DOHH2 (cell line): ENCODE measurements at regions not wholly inside any gene's neighbourhood (a gene's known extent, or its start where the extent isn't known, plus 50 kb on each side); places are given as distances from the start of the nearest gene placed in this dataset.

Experiments used
- EZH2phosphoT487 ChIP-seq: fragments of 200-600 bp; sonication (generic); IDR thresholded peaks from 2 replicates; pipeline ENCODE4 v1.6.1; 2017; ENCODE audit warnings: borderline replicate concordance, mild to moderate bottlenecking, antibody characterized with exemption, low read length, moderate library complexity, mixed read lengths
- TF ChIP-seq, protein P1 (sequence below): fragments of 200-600 bp; sonication (generic); IDR thresholded peaks from one replicate; pipeline ENCODE4 v1.5.1; 2014; ENCODE audit warnings: antibody characterized with exemption, mild to moderate bottlenecking, low read depth, low read length; ENCODE audit not compliant: poor library complexity, severe bottlenecking

DNA sequence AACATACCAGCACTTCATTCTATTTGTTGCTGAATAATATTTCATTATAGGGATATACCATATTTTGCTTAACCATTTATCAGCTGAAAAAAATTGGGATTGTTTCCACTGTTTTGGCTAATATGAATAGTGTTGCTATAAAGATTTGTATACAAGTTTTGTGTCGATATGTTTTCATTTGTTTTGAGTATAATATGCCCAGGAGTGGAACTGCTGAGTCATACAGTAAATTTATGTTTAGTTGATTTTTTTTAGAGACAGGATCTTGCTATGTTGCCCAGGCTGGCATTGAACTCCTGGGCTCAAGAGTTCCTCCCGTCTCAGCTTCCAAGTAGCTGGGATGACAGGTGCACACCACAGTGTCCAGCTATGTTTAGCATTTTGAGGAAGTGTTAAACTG is 131.5 kb upstream of the TMCC3 start:
- TF ChIP-seq, protein P1, sequence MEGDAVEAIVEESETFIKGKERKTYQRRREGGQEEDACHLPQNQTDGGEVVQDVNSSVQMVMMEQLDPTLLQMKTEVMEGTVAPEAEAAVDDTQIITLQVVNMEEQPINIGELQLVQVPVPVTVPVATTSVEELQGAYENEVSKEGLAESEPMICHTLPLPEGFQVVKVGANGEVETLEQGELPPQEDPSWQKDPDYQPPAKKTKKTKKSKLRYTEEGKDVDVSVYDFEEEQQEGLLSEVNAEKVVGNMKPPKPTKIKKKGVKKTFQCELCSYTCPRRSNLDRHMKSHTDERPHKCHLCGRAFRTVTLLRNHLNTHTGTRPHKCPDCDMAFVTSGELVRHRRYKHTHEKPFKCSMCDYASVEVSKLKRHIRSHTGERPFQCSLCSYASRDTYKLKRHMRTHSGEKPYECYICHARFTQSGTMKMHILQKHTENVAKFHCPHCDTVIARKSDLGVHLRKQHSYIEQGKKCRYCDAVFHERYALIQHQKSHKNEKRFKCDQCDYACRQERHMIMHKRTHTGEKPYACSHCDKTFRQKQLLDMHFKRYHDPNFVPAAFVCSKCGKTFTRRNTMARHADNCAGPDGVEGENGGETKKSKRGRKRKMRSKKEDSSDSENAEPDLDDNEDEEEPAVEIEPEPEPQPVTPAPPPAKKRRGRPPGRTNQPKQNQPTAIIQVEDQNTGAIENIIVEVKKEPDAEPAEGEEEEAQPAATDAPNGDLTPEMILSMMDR, result no peak
- TF ChIP-seq EZH2phosphoT487, result no peak
